Prostate gland (tissue), 2 donors: ENCODE measurements at regions not wholly inside any gene's neighbourhood (a gene's known extent, or its start where the extent isn't known, plus 50 kb on each side); places are given as distances from the start of the nearest gene placed in this dataset.

ENCODE experiments used
- POLR2A ChIP-seq: fragments of 450-650 bp; IDR thresholded peaks from one replicate; pipeline ENCODE4 v1.6.1; 2016; ENCODE audit warnings: antibody characterized with exemption, mild to moderate bottlenecking
- POLR2AphosphoS5 ChIP-seq: sonication (generic); formaldehyde crosslinking; IDR thresholded peaks from one replicate; pipeline ENCODE4 v1.6.1; 2017; ENCODE audit warnings: antibody characterized with exemption
- TF ChIP-seq, protein P1 (sequence below), 4 experiments: fragments of 200-600 bp in 2 of 4; fragments of 450-650 bp in 2 of 4; sonication (generic) in 2 of 4; IDR thresholded peaks; 1 replicate in 3 of 4; 2 replicates in 1 of 4; pipeline ENCODE4 v1.5.1; 2016 to 2019; ENCODE audit warnings: antibody characterized with exemption in 4 of 4, mild to moderate bottlenecking in 2 of 4, moderate library complexity in 2 of 4

DNA sequence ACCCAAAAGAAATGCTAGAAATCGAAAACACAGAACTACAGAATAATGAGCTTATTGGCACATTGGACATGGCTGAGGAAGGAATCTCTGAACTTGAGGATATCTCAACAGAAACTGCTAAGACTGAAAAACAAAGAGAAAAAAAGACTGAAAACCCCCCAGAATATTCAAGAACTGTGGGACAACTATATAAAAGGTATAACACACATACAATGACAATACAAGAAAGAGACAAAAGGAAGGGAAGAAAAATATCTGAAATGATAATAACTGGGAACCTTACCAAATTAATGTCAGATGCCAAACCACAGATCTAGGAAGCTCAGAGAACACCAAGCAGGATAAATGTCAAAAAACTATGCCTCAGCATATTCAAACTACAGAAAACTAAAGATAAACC, 68.6 kb upstream of the TNPO1 start:
- TF ChIP-seq, protein P1, sequence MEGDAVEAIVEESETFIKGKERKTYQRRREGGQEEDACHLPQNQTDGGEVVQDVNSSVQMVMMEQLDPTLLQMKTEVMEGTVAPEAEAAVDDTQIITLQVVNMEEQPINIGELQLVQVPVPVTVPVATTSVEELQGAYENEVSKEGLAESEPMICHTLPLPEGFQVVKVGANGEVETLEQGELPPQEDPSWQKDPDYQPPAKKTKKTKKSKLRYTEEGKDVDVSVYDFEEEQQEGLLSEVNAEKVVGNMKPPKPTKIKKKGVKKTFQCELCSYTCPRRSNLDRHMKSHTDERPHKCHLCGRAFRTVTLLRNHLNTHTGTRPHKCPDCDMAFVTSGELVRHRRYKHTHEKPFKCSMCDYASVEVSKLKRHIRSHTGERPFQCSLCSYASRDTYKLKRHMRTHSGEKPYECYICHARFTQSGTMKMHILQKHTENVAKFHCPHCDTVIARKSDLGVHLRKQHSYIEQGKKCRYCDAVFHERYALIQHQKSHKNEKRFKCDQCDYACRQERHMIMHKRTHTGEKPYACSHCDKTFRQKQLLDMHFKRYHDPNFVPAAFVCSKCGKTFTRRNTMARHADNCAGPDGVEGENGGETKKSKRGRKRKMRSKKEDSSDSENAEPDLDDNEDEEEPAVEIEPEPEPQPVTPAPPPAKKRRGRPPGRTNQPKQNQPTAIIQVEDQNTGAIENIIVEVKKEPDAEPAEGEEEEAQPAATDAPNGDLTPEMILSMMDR (IDR thresholded peaks at IDR 0.05) = no peak
- TF ChIP-seq POLR2A (no peak), POLR2AphosphoS5 (no peak)
